AG09319 (cell line): ENCODE measurements at regions not wholly inside any gene's neighbourhood (a gene's known extent, or its start where the extent isn't known, plus 50 kb on each side); places are given as distances from the start of the nearest gene placed in this dataset.

Source experiments
- DNase-seq: peaks from one replicate; pipeline ENCODE4 v3.0.0-alpha.2; 2010; ENCODE audit warnings: low read depth; ENCODE audit errors: extremely low read depth
- TF ChIP-seq, protein P1 (sequence below): IDR thresholded peaks from 2 replicates; pipeline ENCODE4 v1.5.1; 2011; ENCODE audit warnings: low read depth, mild to moderate bottlenecking, inconsistent platforms, low read length, moderate library complexity

DNA sequence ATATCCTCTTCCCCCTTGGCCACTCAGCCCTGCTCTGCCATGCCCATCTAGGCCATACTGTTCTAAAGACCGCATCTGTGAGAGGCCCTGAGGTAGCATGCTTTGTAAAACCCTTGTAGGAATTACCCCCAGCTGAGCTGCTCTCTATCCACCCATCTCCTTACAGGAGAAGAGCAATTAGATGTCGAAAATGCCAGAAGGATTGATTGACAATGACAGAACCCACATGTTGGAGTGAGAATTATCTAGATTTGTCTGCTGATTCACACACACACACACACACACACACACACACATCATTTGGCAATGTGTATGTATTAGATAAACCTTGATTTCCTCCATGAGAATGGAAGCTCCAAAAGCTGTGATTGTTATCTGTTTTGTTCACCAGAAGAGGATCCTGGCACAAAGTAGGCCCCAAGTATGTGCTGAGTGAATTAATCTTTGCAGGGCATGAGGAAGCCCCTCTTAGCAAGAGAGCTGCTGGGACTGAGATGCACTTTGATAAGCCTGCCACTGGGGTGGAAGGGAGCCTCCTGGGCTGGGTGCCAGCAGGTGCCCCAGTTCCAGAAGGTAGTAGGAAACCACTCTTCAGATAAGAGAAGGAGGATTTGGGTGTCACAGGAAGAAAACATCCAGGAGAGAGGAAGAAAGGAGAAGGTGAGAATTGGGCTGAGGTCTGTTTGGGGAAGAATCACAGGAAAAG, 187.5 kb upstream of the ADO start:
- TF ChIP-seq, protein P1, sequence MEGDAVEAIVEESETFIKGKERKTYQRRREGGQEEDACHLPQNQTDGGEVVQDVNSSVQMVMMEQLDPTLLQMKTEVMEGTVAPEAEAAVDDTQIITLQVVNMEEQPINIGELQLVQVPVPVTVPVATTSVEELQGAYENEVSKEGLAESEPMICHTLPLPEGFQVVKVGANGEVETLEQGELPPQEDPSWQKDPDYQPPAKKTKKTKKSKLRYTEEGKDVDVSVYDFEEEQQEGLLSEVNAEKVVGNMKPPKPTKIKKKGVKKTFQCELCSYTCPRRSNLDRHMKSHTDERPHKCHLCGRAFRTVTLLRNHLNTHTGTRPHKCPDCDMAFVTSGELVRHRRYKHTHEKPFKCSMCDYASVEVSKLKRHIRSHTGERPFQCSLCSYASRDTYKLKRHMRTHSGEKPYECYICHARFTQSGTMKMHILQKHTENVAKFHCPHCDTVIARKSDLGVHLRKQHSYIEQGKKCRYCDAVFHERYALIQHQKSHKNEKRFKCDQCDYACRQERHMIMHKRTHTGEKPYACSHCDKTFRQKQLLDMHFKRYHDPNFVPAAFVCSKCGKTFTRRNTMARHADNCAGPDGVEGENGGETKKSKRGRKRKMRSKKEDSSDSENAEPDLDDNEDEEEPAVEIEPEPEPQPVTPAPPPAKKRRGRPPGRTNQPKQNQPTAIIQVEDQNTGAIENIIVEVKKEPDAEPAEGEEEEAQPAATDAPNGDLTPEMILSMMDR = no peak

DNA sequence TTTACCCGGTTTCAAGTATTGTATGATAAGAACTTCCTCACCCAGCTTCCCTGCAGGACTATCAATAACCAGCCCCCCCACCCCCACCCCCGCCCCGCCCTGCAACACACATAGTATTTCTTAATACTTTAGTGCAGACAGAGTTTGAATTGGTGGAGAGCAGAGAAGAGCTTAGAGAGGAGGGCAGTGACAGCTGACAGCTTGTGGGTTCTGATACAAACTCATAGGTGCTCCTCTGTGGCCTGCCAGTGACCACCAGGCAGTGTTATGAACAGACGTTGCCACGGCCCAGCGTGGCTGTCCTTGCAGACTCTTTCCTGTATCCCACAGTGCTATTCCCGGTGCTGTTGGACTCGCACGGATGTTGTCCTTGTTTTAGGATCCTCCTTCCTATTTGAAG, 186.9 kb upstream of the ADO start:
- DNase-seq = no peak
- TF ChIP-seq, protein P1 = no peak

More for the DNA sequence above, 187.5 kb upstream of the ADO start:
- DNase-seq = no peak

DNA sequence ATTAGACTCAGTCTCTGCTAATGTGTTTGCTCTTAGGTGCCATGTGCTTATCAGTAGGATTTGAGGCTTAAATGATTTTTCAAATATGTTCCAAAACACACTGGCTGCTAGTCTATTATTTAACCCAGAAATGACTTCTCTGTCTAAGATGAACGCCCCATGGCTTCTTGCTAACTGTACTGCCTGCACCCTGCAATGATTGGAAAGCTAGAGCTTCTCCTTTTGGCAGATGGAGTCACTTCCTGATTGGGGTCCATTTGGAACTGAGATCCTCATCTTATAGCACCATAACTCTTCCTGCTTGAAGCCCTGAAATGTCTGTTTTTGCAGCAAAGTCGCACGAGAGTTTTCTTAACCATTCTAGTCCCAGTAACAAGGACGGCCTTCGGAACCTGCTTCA, 186.5 kb upstream of the ADO start:
- TF ChIP-seq, protein P1 = no peak
- no peak for DNase-seq

DNA sequence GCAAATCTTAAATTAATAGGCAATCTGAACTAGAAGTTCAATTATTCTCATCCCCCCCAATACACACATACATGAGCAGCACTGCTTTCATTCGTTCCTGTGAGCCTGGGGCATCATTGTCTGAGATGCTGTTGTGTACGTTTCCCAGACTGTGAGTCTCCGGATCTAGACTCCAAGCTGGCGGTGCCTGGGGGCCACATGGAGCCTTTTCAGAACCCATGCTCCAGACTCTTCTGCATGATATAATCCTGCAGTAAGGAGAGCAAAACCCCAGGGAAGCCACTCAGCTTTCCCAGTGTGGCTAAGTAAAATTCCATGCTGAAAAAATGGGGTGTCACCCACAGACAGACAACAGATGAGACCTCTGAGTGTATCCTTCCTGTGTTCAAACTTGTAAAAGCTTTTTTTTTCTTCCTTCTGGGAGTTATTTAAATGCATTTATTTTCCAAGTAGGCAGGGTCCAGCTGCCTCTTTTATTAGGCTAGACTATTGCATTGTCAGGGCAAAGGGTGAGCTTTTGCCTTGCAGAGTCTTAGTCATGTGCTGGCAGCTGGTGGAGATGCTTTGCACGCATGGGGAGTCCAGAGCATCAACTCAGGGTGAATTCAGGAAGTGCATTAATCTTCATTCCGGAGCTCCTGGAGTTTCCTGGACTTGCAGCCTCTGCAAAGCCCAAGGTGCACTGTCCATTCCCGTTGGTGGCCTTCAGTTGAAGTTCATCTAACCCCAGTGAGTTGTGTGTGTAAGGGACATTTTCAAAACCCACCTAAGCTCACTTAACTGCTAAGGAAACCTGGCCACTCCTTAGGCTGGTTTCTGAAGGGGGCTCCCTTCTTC, 185.7 kb upstream of the ADO start:
- DNase-seq = no peak
- TF ChIP-seq, protein P1 = no peak

DNA sequence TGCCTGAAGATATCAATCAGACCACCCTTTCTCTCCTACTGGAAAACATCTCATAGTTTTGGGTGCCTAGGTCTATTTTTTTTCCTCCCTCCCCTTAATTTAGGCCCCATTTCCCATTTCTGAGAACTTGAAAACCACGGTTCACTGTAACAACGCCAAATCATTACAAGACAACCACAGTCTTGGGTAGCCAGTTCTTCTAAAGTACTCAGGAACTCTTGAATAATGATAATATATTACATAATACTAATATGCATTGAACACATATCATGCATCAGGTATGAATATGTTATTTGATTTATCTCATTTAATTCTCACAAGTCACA, 185.1 kb upstream of the ADO start:
- TF ChIP-seq, protein P1 = no peak
- DNase-seq = no peak

DNA sequence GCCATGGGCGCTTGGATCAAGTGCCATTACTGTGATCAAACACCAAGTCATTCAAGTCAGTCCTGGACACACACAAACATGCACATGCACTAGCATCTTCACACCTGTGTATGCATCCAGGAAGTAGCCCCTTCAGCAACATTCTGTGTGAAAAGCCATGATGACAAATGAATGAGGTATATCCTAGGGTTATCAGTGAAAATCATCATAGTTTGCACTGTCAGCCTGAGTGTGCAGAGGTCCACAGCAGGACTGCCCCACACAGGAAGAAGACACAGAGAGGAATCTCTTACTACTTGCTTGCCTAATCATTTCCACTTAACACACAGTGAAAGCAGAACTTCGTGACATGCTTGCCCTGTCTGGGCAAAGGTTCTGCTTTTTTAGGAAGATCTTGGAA, 184.0 kb upstream of the ADO start:
- DNase-seq = no peak
- TF ChIP-seq, protein P1 = no peak

DNA sequence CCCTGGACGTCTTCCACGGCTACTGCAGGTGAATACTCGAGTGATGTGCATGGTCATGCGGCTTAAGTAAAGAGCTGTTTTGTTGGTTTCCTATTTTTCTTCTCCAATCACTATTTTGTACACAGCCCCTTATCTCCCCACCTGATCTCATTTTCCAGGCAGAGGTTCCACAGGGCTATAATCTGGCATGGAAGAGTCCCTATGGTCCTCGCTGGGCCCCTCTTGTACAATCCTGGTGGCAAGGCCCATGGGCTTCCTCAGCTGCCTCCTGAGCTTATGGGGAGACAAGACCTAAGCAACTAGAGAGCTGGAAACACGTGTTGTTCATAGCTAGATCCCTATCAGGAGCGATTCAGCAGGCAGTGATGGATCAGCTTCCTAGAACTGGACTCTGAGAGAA, 181.3 kb upstream of the ADO start:
- no peak for DNase-seq
- TF ChIP-seq, protein P1 = no peak
